Immature natural killer cell (primary cell): ENCODE measurements at regions not wholly inside any gene's neighbourhood (a gene's known extent, or its start where the extent isn't known, plus 50 kb on each side); places are given as distances from the start of the nearest gene placed in this dataset.

ENCODE experiments used
- DNase-seq, 3 donors: peaks; one replicate each; pipeline ENCODE4 v3.0.0; 2022; ENCODE audit warnings: mixed read lengths in 1 of 3
- H3K27ac Mint-ChIP-seq, 6 donors: one replicate each; pipeline ENCODE4 v1.8.0; 2020; ENCODE audit warnings: mixed read lengths in 6 of 6, mild to moderate bottlenecking in 5 of 6, inconsistent platforms in 4 of 6, moderate library complexity in 3 of 6
- H3K27me3 Mint-ChIP-seq, 3 donors: one replicate each; pipeline ENCODE4 v1.8.0; 2020 to 2021; ENCODE audit warnings: low read depth in 3 of 3, mild to moderate bottlenecking in 3 of 3, mixed read lengths in 3 of 3, moderate library complexity in 3 of 3, inconsistent platforms in 1 of 3
- H3K36me3 Mint-ChIP-seq, 3 donors: one replicate each; pipeline ENCODE4 v1.8.0; 2020; ENCODE audit warnings: mixed read lengths in 3 of 3, inconsistent platforms in 2 of 3, mild to moderate bottlenecking in 2 of 3
- H3K4me1 Mint-ChIP-seq, 2 donors: one replicate each; pipeline ENCODE4 v1.8.0; 2020; ENCODE audit warnings: inconsistent platforms in 2 of 2, mild to moderate bottlenecking in 2 of 2, mixed read lengths in 2 of 2, moderate library complexity in 1 of 2
- H3K4me3 Mint-ChIP-seq, 5 donors: one replicate each; pipeline ENCODE4 v1.8.0; 2020; ENCODE audit warnings: mild to moderate bottlenecking in 5 of 5, mixed read lengths in 5 of 5, inconsistent platforms in 3 of 5, moderate library complexity in 3 of 5
- H3K9me3 Mint-ChIP-seq, 6 donors: one replicate each; pipeline ENCODE4 v1.8.0; 2020; ENCODE audit warnings: mild to moderate bottlenecking in 6 of 6, mixed read lengths in 6 of 6, inconsistent platforms in 4 of 6, moderate library complexity in 3 of 6

DNA sequence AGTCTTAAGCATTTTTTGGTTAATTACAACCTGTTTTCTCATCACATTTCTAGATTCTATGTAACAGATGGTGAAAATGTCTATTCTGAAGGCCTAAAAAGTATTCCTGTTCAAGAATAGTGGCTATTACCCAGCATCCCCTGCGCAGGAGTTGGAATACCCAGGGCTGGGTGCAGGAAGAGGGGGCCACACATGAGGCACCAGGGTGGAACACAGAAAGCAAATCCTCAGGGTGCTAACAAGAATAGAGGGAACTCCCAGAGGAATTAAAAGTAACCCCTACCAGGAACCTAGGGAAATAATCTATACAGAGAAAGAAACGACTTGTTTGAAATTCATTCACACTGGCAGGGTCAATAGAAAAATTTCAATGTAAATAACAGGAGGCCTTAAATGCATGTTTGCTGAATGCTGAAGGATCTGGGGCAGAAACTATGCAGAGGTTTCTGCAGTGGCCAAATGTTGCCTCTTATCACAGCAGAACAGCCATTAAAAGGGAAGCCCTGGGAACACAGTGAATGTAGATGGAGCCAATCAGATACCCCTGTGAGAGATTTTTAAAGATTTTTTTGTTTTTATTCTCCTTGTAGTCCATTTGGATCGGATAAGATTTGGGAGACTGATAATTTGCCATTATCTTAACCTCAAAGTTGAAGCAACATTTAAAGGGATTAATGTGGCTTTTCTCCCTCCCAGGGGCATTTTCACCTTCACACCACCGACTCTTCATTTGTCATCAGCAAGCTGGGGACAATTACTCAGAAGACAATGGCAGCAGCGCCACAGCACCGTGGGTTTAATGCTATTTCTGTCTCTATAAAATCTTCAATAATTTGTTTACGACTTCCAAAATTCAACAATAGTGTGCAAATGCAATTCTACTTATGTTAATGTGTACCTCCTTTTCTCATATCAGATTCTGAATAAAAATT is 196.0 kb upstream of the PSMD7 start:
- Mint-ChIP-seq H3K4me1 (no peaks in the 10 kb centered on the region), H3K4me3 (no peak overlapping the region), H3K27me3 (peaks cover 0 to 5% (median 2%) of the 10 kb centered on the region in 3 donors), H3K9me3 (peaks cover 0 to 1% (median 0%) of the 10 kb centered on the region in 6 donors), H3K27ac (no peak overlapping the region), H3K36me3 (no peaks in the 10 kb centered on the region)
- no peak for DNase-seq

DNA sequence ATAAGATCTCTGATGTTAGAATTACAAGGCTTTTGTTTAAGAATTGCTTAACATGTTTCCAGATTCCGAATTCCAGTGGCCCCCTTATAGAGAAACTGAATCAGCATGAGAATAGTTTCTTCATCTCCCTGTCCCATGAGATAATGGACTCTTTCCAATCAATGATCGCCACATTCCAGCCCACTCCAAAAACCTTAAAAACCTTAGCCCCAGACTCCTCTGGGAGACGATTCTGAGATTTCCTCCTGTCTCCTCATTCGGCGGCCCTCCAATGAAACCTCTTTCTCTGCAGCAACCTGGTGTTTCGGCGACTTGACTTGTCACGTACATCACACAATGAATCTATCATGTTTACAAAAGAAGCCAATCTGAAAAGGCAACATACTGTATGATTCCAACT is 197.1 kb upstream of the PSMD7 start:
- Mint-ChIP-seq H3K36me3 (no peaks in the 10 kb centered on the region), H3K27me3 (peaks cover 0 to 5% (median 2%) of the 10 kb centered on the region in 3 donors), H3K4me1 (no peaks in the 10 kb centered on the region), H3K9me3 (peaks cover 0 to 2% (median under 1%) of the 10 kb centered on the region in 6 donors), H3K4me3 (no peak overlapping the region), H3K27ac (no peak overlapping the region)
- DNase-seq: no peak

DNA sequence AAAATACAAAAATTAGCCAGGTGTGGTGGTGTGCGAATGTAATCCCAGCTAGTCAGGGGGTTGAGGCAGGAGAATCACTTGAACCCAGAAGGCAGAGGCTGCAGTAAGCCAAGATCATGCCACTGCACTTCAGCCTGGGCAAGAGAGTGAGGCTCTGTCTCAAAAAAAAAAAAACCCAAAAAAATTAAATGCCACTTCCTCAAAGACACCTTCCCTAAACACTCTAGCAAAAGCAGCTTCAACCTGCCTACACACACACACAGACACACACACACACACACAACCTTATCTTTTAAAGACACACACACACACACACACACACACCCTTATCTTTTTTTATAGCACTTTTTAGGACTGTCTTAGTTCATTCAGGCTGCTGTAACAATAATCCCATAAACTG is 201.7 kb upstream of the PSMD7 start:
- Mint-ChIP-seq H3K9me3 (peaks cover 0 to 2% (median under 1%) of the 10 kb centered on the region in 6 donors), H3K36me3 (no peaks in the 10 kb centered on the region), H3K4me3 (no peak overlapping the region), H3K4me1 (no peaks in the 10 kb centered on the region), H3K27me3 (peaks cover 0 to 3% (median 0%) of the 10 kb centered on the region in 3 donors), H3K27ac (no peak overlapping the region)
- DNase-seq: no peak

DNA sequence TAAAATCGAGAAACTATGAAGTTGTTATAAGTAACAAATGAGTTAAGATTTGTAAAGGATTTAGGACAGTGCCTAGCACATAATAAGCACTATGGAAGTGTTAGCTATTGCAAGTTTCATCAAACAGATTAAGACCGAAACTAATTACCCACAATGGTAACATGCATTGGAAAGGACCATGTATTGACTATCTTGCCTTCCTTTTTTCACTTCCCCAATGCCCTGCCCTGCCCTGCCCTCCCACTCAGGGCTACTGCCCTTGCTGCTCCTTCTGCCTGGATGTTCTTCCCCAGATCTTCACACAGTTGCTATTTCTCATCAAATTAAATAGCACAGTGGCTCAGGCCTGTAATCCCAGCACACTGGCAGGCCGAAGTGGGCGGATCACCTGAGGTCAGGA is 202.1 kb upstream of the PSMD7 start:
- no peak overlapping the region for H3K27ac Mint-ChIP-seq
- no peak for DNase-seq
- peaks cover 0 to 3% (median 0%) of the 10 kb centered on the region in 3 donors for H3K27me3 Mint-ChIP-seq
- no peaks in the 10 kb centered on the region for H3K36me3 Mint-ChIP-seq
- no peak overlapping the region for H3K4me3 Mint-ChIP-seq
- H3K4me1 Mint-ChIP-seq: no peaks in the 10 kb centered on the region
- H3K9me3 Mint-ChIP-seq: peaks cover 0 to 2% (median under 1%) of the 10 kb centered on the region in 6 donors

DNA sequence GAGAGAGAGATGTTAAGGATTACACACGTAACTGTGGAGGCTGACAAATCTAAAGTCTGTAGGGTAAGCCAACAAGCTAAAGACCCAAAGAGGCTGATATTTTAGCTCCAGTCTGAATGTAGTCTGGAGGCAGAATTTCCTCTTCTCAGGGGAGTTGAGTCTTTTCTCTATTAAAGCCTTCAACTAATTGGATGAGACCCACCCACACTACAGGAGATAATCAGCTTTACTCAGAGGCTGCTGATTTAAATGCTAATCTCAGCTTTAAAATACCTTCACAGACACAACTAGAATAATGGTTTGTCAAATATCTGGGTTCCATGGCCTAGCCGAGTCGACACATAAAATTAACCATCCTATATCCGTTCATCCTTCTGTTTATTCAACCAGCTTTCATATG is 204.3 kb upstream of the PSMD7 start:
- DNase-seq: no peak
- no peaks in the 10 kb centered on the region for H3K4me1 Mint-ChIP-seq
- no peaks in the 10 kb centered on the region for H3K36me3 Mint-ChIP-seq
- H3K9me3 Mint-ChIP-seq: peaks cover 0 to 4% (median under 1%) of the 10 kb centered on the region in 6 donors
- no peak overlapping the region for H3K4me3 Mint-ChIP-seq
- H3K27ac Mint-ChIP-seq: no peak overlapping the region
- peaks cover 0 to 2% (median 0%) of the 10 kb centered on the region in 3 donors for H3K27me3 Mint-ChIP-seq

DNA sequence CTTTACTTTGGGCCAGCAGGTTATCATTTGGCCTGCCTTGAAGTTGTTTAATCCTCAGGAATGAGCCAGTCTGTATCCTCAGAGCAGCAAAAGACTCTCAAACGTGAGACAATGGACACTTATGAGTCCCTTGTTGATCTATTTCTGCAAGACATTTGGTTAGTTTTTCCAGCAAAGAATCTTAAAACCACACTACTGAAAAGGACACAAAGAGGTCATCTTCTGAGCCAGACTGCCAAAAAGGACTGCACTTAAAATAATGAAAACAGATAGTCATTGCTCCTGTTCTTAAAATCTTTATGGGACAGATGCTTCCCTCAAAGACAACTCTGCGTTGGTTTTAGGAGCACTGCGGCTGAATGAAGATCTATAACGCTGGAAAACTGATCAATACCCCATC is 205.7 kb upstream of the PSMD7 start:
- Mint-ChIP-seq H3K27ac (no peak overlapping the region), H3K4me3 (no peak overlapping the region), H3K27me3 (peaks cover 0 to 3% (median 2%) of the 10 kb centered on the region in 3 donors), H3K4me1 (no peaks in the 10 kb centered on the region), H3K36me3 (no peaks in the 10 kb centered on the region), H3K9me3 (peaks cover 0 to 3% (median under 1%) of the 10 kb centered on the region in 6 donors)
- DNase-seq: no peak

DNA sequence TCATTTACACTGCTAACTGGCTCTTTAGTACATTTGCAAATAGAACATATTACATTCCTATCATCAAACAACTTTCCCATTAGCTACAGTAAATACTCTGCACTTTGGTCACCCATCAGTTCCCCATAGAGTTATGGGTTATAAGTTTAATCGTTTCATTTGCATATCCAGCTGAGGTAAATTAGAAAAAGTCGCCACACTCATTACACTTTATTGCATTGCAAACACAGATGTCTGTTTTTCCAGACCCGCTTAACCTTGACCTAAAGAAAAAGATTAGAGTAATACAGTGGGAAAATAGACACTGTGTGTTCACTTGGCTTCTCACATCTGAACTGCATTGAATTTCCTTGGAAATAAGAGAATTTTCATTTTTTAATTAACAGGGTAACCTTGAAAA is 213.1 kb upstream of the PSMD7 start:
- DNase-seq: no peak
- Mint-ChIP-seq H3K4me3 (no peak overlapping the region), H3K36me3 (no peaks in the 10 kb centered on the region), H3K9me3 (peaks cover 0 to 6% (median 0%) of the 10 kb centered on the region in 6 donors), H3K4me1 (no peaks in the 10 kb centered on the region), H3K27me3 (peaks cover under 1 to 4% (median 4%) of the 10 kb centered on the region in 3 donors), H3K27ac (no peak overlapping the region)

DNA sequence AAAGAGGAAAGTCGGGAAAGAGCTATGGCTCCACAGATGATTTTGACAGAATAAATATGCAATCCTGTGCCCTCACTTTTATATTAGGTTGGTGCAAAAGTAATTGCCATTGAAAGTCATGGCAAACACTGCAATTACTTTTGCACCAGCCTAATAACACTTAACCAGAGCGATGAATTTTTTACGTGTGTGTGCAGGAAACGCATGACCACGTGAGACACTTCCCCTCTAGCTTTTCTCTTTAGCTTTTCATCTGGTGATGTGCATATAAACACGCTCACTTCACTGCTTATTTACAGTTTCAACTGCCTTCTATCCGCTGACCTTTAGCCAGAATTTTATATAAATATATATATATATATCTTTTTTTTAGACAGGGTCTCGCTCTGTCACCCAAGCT is 216.3 kb upstream of the PSMD7 start:
- H3K36me3 Mint-ChIP-seq: no peaks in the 10 kb centered on the region

DNA sequence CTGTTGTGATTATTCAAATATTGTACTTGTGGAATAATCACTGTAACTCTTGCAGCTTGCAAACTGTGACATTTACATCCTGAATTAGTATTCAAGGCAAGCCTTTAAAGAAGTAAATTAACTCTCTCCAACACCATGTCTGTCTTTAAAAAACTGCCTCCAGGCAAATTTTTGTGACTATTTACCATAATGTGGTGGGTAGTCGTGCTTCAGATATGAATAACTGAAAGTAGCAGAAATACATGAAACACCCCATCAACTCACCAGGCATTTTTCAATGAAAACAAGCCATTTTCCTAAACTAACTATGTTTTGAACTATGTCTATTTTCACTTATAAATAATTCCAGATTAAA is 217.4 kb upstream of the PSMD7 start:
- no peak overlapping the region for H3K27ac Mint-ChIP-seq
- DNase-seq: no peak
- no peak overlapping the region for H3K4me3 Mint-ChIP-seq
- peaks cover 0 to 13% (median 6%) of the 10 kb centered on the region in 6 donors for H3K9me3 Mint-ChIP-seq
- peaks cover 1 to 4% (median 3%) of the 10 kb centered on the region in 3 donors for H3K27me3 Mint-ChIP-seq
- H3K36me3 Mint-ChIP-seq: no peaks in the 10 kb centered on the region
- no peaks in the 10 kb centered on the region for H3K4me1 Mint-ChIP-seq

More for the DNA sequence above, 216.3 kb upstream of the PSMD7 start:
- peaks cover 0 to 4% (median 3%) of the 10 kb centered on the region in 3 donors for H3K27me3 Mint-ChIP-seq
- DNase-seq: no peak
- peaks cover 0 to 9% (median 6%) of the 10 kb centered on the region in 6 donors for H3K9me3 Mint-ChIP-seq
- H3K27ac Mint-ChIP-seq: no peak overlapping the region
- no peaks in the 10 kb centered on the region for H3K4me1 Mint-ChIP-seq
- H3K4me3 Mint-ChIP-seq: no peak overlapping the region

DNA sequence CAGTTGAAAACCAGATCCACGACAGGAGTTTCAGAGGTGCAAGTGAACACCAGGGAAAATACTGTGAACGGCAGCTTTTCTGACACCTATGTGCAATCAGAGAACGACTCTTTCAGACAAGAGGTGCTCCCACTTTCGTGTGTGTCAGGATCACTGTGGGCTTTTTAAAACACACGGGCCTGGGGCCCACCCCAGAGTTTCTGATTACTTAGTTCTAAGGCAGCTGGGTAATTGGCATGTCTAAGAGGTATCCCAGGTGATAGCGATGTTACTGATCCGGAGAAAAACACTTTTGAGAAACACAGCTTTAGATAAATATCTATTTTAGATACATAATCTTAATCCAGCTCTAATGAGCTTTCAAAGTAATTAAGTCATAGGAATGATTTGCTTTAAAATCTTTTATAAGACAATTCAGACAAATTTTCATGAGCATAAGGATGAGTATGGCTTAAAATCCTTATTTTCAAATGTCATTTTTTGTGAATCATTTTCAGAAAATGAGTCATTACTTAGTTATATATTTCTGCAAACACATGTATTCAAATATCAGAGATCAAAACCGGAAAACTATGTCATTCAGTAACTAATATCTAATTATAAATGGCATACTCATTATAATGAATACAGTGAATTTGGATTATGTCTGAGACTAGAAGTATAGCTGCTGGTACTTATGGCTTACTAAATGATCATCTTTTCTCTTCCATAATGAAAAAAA is 217.9 kb upstream of the PSMD7 start:
- Mint-ChIP-seq H3K4me1 (no peaks in the 10 kb centered on the region), H3K36me3 (no peaks in the 10 kb centered on the region), H3K4me3 (no peak overlapping the region), H3K9me3 (peaks cover 0 to 13% (median 7%) of the 10 kb centered on the region in 6 donors), H3K27ac (no peak overlapping the region), H3K27me3 (peaks cover 1 to 4% (median 3%) of the 10 kb centered on the region in 3 donors)
- DNase-seq: no peak

DNA sequence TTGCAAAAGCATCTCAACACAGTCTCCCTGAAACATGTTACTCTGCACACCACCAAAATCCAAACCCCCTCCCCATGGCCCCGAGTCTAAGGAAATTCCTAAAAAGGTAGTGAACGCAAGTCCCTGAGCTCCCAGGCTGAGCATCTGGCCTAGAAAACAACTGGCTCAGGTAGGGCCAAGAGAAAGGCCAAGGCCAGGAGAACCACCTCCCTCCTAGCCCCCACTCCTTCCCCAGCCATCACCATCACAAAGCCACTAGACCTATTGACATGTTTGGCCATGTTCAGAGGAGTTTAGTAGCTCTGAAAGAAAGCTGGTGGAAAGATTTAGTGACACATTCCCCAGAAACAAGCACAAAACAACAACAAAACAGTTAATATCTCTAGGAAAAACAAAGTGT is 220.0 kb upstream of the PSMD7 start:
- no peaks in the 10 kb centered on the region for H3K4me1 Mint-ChIP-seq
- no peak for DNase-seq
- peaks cover 1 to 5% (median 4%) of the 10 kb centered on the region in 3 donors for H3K27me3 Mint-ChIP-seq
- peaks cover 1 to 17% (median 7%) of the 10 kb centered on the region in 6 donors for H3K9me3 Mint-ChIP-seq
- H3K36me3 Mint-ChIP-seq: no peaks in the 10 kb centered on the region
- no peak overlapping the region for H3K27ac Mint-ChIP-seq
- H3K4me3 Mint-ChIP-seq: no peak overlapping the region

DNA sequence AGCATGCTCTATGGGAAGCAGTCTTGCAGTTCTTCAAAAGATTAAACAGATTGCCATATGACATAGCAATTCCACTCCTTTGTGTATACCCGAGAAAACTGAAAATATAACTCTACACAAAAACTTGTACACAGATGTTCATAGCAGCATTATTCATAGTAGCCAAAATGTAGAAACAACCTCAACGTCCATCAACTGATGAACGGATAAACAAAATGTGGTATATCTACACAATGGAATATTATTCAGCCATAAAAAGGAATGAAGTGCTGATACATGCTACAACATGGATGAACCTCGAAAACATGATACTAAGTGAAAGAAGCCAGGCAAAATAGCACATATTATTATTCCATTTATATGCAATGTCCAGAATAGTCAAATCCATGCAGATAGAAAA is 221.2 kb upstream of the PSMD7 start:
- no peak for DNase-seq
- Mint-ChIP-seq H3K27me3 (peaks cover 1 to 5% (median 4%) of the 10 kb centered on the region in 3 donors), H3K4me1 (no peaks in the 10 kb centered on the region), H3K27ac (no peak overlapping the region), H3K9me3 (peaks cover 1 to 17% (median 7%) of the 10 kb centered on the region in 6 donors), H3K4me3 (no peak overlapping the region), H3K36me3 (no peaks in the 10 kb centered on the region)

DNA sequence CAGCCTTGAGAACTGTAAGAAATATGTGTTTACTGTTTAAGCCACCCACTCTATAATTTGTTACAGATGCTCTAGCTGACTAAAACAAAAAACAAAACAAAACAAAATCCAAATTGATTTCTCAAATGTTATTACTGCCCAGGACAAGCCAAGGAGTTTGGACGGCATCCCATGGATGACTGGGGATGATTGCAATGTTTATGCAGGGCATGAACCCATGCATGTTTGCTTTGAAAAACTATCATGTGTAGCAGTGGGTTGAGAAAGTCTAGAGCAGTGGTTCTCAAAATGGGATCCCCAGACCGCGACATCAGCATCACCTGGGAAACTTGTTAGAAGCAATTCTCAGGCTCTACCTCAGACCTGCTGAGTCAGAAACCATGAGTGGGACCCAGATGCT is 223.2 kb upstream of the PSMD7 start:
- no peak for DNase-seq
- H3K27me3 Mint-ChIP-seq: peaks cover 0 to 4% (median 1%) of the 10 kb centered on the region in 3 donors
- no peak overlapping the region for H3K27ac Mint-ChIP-seq
- H3K9me3 Mint-ChIP-seq: peaks cover 1 to 17% (median 7%) of the 10 kb centered on the region in 6 donors
- H3K36me3 Mint-ChIP-seq: no peaks in the 10 kb centered on the region
- no peak overlapping the region for H3K4me3 Mint-ChIP-seq
- H3K4me1 Mint-ChIP-seq: no peaks in the 10 kb centered on the region

DNA sequence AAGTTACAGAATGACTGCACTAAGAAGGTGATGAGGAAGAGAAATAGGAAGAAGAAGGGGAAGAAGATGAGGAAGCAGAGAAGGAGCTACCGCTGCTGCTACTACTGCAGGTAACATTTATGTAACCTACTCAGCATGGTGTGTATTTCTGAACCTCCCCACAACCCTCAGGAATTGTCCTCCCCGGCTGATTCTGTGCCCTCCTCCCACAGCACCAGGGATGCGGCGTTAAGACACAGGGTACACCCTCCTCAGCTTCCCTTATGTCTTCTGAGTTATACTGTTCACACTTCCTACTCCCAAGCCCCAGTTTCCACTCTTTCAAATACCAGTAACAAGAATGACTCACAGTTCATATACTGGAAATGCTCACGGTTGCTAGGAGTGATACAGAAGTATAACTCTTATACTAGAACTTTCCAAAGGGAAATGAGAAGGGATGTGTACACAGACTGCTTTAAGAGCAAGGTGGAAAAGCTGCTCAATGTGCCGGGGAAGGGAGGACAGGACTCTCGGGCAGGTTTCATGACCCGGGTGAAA is 224.5 kb upstream of the PSMD7 start:
- Mint-ChIP-seq H3K9me3 (peaks cover 1 to 17% (median 6%) of the 10 kb centered on the region in 6 donors), H3K27me3 (peaks cover 0 to 4% (median 1%) of the 10 kb centered on the region in 3 donors), H3K27ac (no peak overlapping the region), H3K36me3 (no peaks in the 10 kb centered on the region), H3K4me1 (no peaks in the 10 kb centered on the region), H3K4me3 (no peak overlapping the region)
- no peak for DNase-seq
